Tibial nerve (tissue), 4 donors: ENCODE measurements at regions not wholly inside any gene's neighbourhood (a gene's known extent, or its start where the extent isn't known, plus 50 kb on each side); places are given as distances from the start of the nearest gene placed in this dataset.

Source experiments
- DNase-seq, 2 donors: peaks; one replicate each; pipeline ENCODE4 v3.0.0-alpha.2; 2019; ENCODE audit warnings: low spot score in 2 of 2
- H3K27ac ChIP-seq, 4 donors: fragments of 200-600 bp; sonication (generic) in 3 of 4; one replicate each; pipeline ENCODE4 v1.5.1; 2017 to 2019; ENCODE audit warnings: mild to moderate bottlenecking in 1 of 4
- H3K27me3 ChIP-seq, 2 donors: fragments of 200-600 bp; sonication (generic) in 1 of 2; one replicate each; pipeline versions ENCODE4 v1.5.1 to v1.6.0; 2017 to 2019
- H3K36me3 ChIP-seq, 3 donors: fragments of 200-600 bp; sonication (generic); one replicate each; pipeline ENCODE4 v1.5.1; 2018 to 2019
- H3K4me1 ChIP-seq, 4 donors: fragments of 200-600 bp; sonication (generic) in 3 of 4; one replicate each; pipeline ENCODE4 v1.5.1; 2017 to 2019
- H3K4me3 ChIP-seq, 4 donors: fragments of 200-600 bp; sonication (generic) in 3 of 4; one replicate each; pipeline ENCODE4 v1.5.1; 2017 to 2019; ENCODE audit warnings: mild to moderate bottlenecking in 1 of 4, moderate library complexity in 1 of 4
- H3K9me3 ChIP-seq, 4 donors: fragments of 200-600 bp; sonication (generic) in 3 of 4; one replicate each; pipeline ENCODE4 v1.5.1; 2017 to 2019
- CTCF ChIP-seq, 5 experiments: fragments of 200-600 bp in 3 of 5; fragments of 450-650 bp in 2 of 5; sonication (generic) in 3 of 5; IDR thresholded peaks; one replicate each; pipeline ENCODE4 v1.5.1; 2016 to 2019; ENCODE audit warnings: antibody characterized with exemption in 5 of 5, mild to moderate bottlenecking in 3 of 5, moderate library complexity in 2 of 5
- EP300 ChIP-seq, 2 donors: sonication (generic); formaldehyde crosslinking; IDR thresholded peaks; one replicate each; pipeline ENCODE4 v1.6.1; 2017; ENCODE audit warnings: antibody characterized with exemption in 2 of 2, mild to moderate bottlenecking in 1 of 2
- POLR2A ChIP-seq, 2 donors: fragments of 450-650 bp; IDR thresholded peaks; one replicate each; pipeline ENCODE4 v1.6.1; 2017; ENCODE audit warnings: antibody characterized with exemption in 2 of 2, mild to moderate bottlenecking in 2 of 2, moderate library complexity in 2 of 2
- WGBS, 2 donors: methylation state at CpG; one replicate each; pipeline ENCODE4 v1.1.5; 2018; 5-methylcytosine and 5-hydroxymethylcytosine counted together

GRCh38 chr2:144136297-144137010 lies 383.5 kb downstream of the ZEB2 start:
- TF ChIP-seq POLR2A (IDR thresholded peaks at IDR 0.05), result no peak
- no peak for TF ChIP-seq EP300 (IDR thresholded peaks at IDR 0.05)
- no peak for TF ChIP-seq CTCF (IDR thresholded peaks at IDR 0.05)
- Histone ChIP-seq H3K4me3 (no peak overlapping the region), H3K36me3 (peaks cover 0 to 5% (median 0%) of the 10 kb centered on the region in 3 donors), H3K27me3 (no peaks in the 10 kb centered on the region), H3K27ac (no peak overlapping the region), H3K9me3 (no peaks in the 10 kb centered on the region), H3K4me1 (peaks cover 0 to 6% (median 0%) of the 10 kb centered on the region in 4 donors)
- DNase-seq, result no peak
- 93 to 96% methylated on average over 4 of the region's 4 CpGs for whole genome bisulfite sequencing, 2 donors

GRCh38 chr2:144133936-144134665 lies 385.8 kb downstream of the ZEB2 start:
- no peak for TF ChIP-seq CTCF (IDR thresholded peaks at IDR 0.05)
- no peak for DNase-seq
- Histone ChIP-seq H3K27ac (no peak overlapping the region), H3K4me3 (no peak overlapping the region), H3K9me3 (no peaks in the 10 kb centered on the region), H3K4me1 (peaks cover 0 to 6% (median 0%) of the 10 kb centered on the region in 4 donors), H3K36me3 (peaks cover 0 to 5% (median 0%) of the 10 kb centered on the region in 3 donors), H3K27me3 (no peaks in the 10 kb centered on the region)
- WGBS, 2 donors, result 50 to 52% methylated on average over 7 of the region's 7 CpGs

GRCh38 chr2:144132357-144132756 lies 387.6 kb downstream of the ZEB2 start:
- Histone ChIP-seq H3K36me3 (no peaks in the 10 kb centered on the region), H3K9me3 (no peaks in the 10 kb centered on the region), H3K27ac (no peak overlapping the region), H3K4me1 (peaks cover 0 to 6% (median 0%) of the 10 kb centered on the region in 4 donors), H3K27me3 (no peaks in the 10 kb centered on the region), H3K4me3 (no peak overlapping the region)
- TF ChIP-seq CTCF (IDR thresholded peaks at IDR 0.05) (no peak), EP300 (IDR thresholded peaks at IDR 0.05) (no peak), POLR2A (IDR thresholded peaks at IDR 0.05) (no peak)
- DNase-seq, result no peak
- 92 to 93% methylated on average over 2 of the region's 2 CpGs for WGBS, 2 donors

GRCh38 chr2:144131042-144131441 lies 388.9 kb downstream of the ZEB2 start:
- no peak overlapping the region for H3K4me3 ChIP-seq
- no peaks in the 10 kb centered on the region for H3K9me3 ChIP-seq
- no peaks in the 10 kb centered on the region for H3K36me3 ChIP-seq
- no peak overlapping the region for H3K27ac ChIP-seq
- 88 to 91% methylated on average over 5 of the region's 5 CpGs for WGBS, 2 donors
- TF ChIP-seq EP300 (IDR thresholded peaks at IDR 0.05), result no peak
- no peak for TF ChIP-seq CTCF (IDR thresholded peaks at IDR 0.05)
- TF ChIP-seq POLR2A (IDR thresholded peaks at IDR 0.05), result no peak
- peaks cover 0 to 6% (median 0%) of the 10 kb centered on the region in 4 donors for H3K4me1 ChIP-seq
- DNase-seq, result no peak
- H3K27me3 ChIP-seq, result no peaks in the 10 kb centered on the region

- Histone ChIP-seq H3K27ac (no peak overlapping the region), H3K36me3 (no peaks in the 10 kb centered on the region), H3K4me1 (peaks cover 0 to 6% (median 0%) of the 10 kb centered on the region in 4 donors), H3K9me3 (no peaks in the 10 kb centered on the region), H3K27me3 (no peaks in the 10 kb centered on the region), H3K4me3 (no peak overlapping the region)
- TF ChIP-seq EP300 (IDR thresholded peaks at IDR 0.05), result no peak
- no peak for TF ChIP-seq POLR2A (IDR thresholded peaks at IDR 0.05)
- TF ChIP-seq CTCF (IDR thresholded peaks at IDR 0.05), result no peak
- no peak for DNase-seq
Observed at GRCh38 chr2:144130551-144130950, 389.4 kb downstream of the ZEB2 start.
